SK-N-SH (cell line): ENCODE measurements at regions not wholly inside any gene's neighbourhood (a gene's known extent, or its start where the extent isn't known, plus 50 kb on each side); places are given as distances from the start of the nearest gene placed in this dataset.

Source experiments
- CTCF ChIA-PET: fragments of 300-600, 350-600 bp; formaldehyde crosslinking; extraction: SDS; loops from one replicate; lab custom pipeline; 2021; lab: Yijun Ruan, JAX
- POLR2A ChIA-PET: fragments of 350-600 bp; sonication (Branson Sonifier 250); formaldehyde crosslinking; extraction: SDS; loops from one replicate; lab custom pipeline; 2020; ENCODE audit warnings: antibody characterized with exemption, inconsistent platforms; lab: Yijun Ruan, JAX
- DNase-seq: peaks from one replicate; pipeline ENCODE4 v3.0.0; 2012
- H2AFZ ChIP-seq: fragments of 200-600 bp; sonication (generic); 2 replicates; pipeline ENCODE4 v1.8.1; 2016; ENCODE audit warnings: antibody characterized with exemption, mild to moderate bottlenecking, low read depth
- H3F3A ChIP-seq: fragments of 200-600 bp; sonication (generic); replicated peaks from 2 replicates; pipeline ENCODE3; 2016; ENCODE audit warnings: antibody characterized with exemption, mild to moderate bottlenecking; ENCODE audit not compliant: insufficient read depth
- H3K27ac ChIP-seq, 2 experiments: fragments of 200-500 bp in 1 of 2; fragments of 200-600 bp in 1 of 2; sonication (Bioruptor generic) in 1 of 2; sonication (generic), shearing (Covaris generic) in 1 of 2; 2 replicates each; pipeline versions ENCODE4 v1.5.1 to v1.6.1; 2014 to 2016; ENCODE audit warnings: low read depth in 2 of 2, inconsistent platforms in 1 of 2, low read length in 1 of 2, mild to moderate bottlenecking in 1 of 2, mixed read lengths in 1 of 2
- H3K27me3 ChIP-seq: fragments of 200-600 bp; sonication (generic), shearing (Covaris generic); 2 replicates; pipeline ENCODE4 v1.6.1; 2016; ENCODE audit warnings: mixed run types; ENCODE audit not compliant: insufficient read depth
- H3K36me3 ChIP-seq, 2 experiments: fragments of 200-500 bp in 1 of 2; fragments of 200-600 bp in 1 of 2; sonication (Bioruptor generic) in 1 of 2; sonication (generic) in 1 of 2; replicated peaks in 1 of 2; 2 replicates each; pipeline versions ENCODE3 to v1.5.1; 2014 to 2016; ENCODE audit warnings: low read length in 1 of 2, mild to moderate bottlenecking in 1 of 2; ENCODE audit not compliant: insufficient read depth in 2 of 2, control insufficient read depth in 1 of 2
- H3K4me1 ChIP-seq, 2 experiments: fragments of 200-500 bp in 1 of 2; fragments of 200-600 bp in 1 of 2; sonication (Bioruptor generic) in 1 of 2; sonication (generic), shearing (Covaris generic) in 1 of 2; 2 replicates each; pipeline versions ENCODE4 v1.5.1 to v1.6.1; 2014 to 2016; ENCODE audit warnings: low read depth in 1 of 2, low read length in 1 of 2, mixed run types in 1 of 2; ENCODE audit not compliant: insufficient read depth in 2 of 2, control insufficient read depth in 1 of 2
- H3K4me2 ChIP-seq: fragments of 200-600 bp; sonication (generic), shearing (Covaris generic); 2 replicates; pipeline ENCODE4 v1.6.1; 2017; ENCODE audit warnings: mixed run types
- H3K4me3 ChIP-seq, 2 experiments: fragments of 200-500 bp in 1 of 2; fragments of 200-600 bp in 1 of 2; sonication (Bioruptor generic) in 1 of 2; sonication (generic), shearing (Covaris generic) in 1 of 2; 2 replicates each; pipeline versions ENCODE4 v1.5.1 to v1.8.1; 2014 to 2016; ENCODE audit warnings: low read depth in 2 of 2, inconsistent platforms in 1 of 2, low read length in 1 of 2, mild to moderate bottlenecking in 1 of 2, mixed read lengths in 1 of 2, moderate library complexity in 1 of 2
- H3K79me2 ChIP-seq: fragments of 200-600 bp; sonication (generic); 2 replicates; pipeline ENCODE4 v1.8.1; 2017; ENCODE audit warnings: mild to moderate bottlenecking; ENCODE audit not compliant: insufficient read depth
- H3K9ac ChIP-seq: fragments of 200-600 bp; sonication (generic); 2 replicates; pipeline ENCODE4 v1.6.1; 2017; ENCODE audit warnings: mixed run types
- H3K9me2 ChIP-seq: fragments of 200-600 bp; sonication (generic); 2 replicates; pipeline ENCODE4 v1.6.1; 2017; ENCODE audit warnings: mixed run types
- H3K9me3 ChIP-seq: fragments of 200-600 bp; sonication (generic); 2 replicates; pipeline ENCODE4 v1.6.1; 2017; ENCODE audit warnings: mixed run types, mild to moderate bottlenecking, moderate library complexity
- H4K20me1 ChIP-seq: fragments of 200-600 bp; sonication (generic); 2 replicates; pipeline ENCODE4 v1.6.1; 2017; ENCODE audit warnings: mild to moderate bottlenecking, mixed run types; ENCODE audit not compliant: insufficient read depth
- EP300 ChIP-seq, 2 experiments: IDR thresholded peaks; 2 replicates each; pipeline versions ENCODE4 v1.4.0 to v1.6.1; 2012; ENCODE audit warnings: borderline replicate concordance in 1 of 2, low read depth in 1 of 2, low read length in 1 of 2
- FOSL2 ChIP-seq: IDR thresholded peaks from 2 replicates; pipeline ENCODE4 v1.4.0; 2012; ENCODE audit warnings: low read depth, mild to moderate bottlenecking, moderate library complexity, borderline replicate concordance
- GABPA ChIP-seq: IDR thresholded peaks from 2 replicates; pipeline ENCODE4 v1.4.0; 2012; ENCODE audit warnings: low read depth, mild to moderate bottlenecking
- GATA2 ChIP-seq: sonication (generic); formaldehyde crosslinking; IDR thresholded peaks from 2 replicates; pipeline ENCODE4 v1.5.0; 2020; ENCODE audit warnings: mild to moderate bottlenecking, missing genetic modification reagents
- NFIC ChIP-seq: IDR thresholded peaks from 2 replicates; pipeline ENCODE4 v1.4.0; 2012; ENCODE audit warnings: borderline replicate concordance
- NRF1 ChIP-seq: IDR thresholded peaks from 2 replicates; pipeline ENCODE4 v1.6.1; 2012; ENCODE audit warnings: low read depth, mild to moderate bottlenecking, low read length
- POLR2AphosphoS5 ChIP-seq: IDR thresholded peaks from 2 replicates; pipeline ENCODE4 v1.6.1; 2012; ENCODE audit warnings: low read depth, low read length
- RCOR1 ChIP-seq: fragments of 150-350 bp; IDR thresholded peaks from 2 replicates; pipeline ENCODE4 v1.6.1; 2017; ENCODE audit warnings: antibody characterized with exemption, low read length
- RFX5 ChIP-seq: IDR thresholded peaks from 2 replicates; pipeline ENCODE4 v1.6.1; 2012; ENCODE audit warnings: mild to moderate bottlenecking, improper control_type of control experiment, low read length
- RXRA ChIP-seq: IDR thresholded peaks from 2 replicates; pipeline ENCODE4 v1.4.0; 2012; ENCODE audit warnings: low read depth, mild to moderate bottlenecking, borderline replicate concordance
- SIN3A ChIP-seq: IDR thresholded peaks from 2 replicates; pipeline ENCODE4 v1.6.1; 2012; ENCODE audit warnings: low read depth, mild to moderate bottlenecking, low read length, moderate library complexity, borderline replicate concordance
- TAF1 ChIP-seq: IDR thresholded peaks from 2 replicates; pipeline ENCODE4 v1.6.1; 2012; ENCODE audit warnings: low read depth, mild to moderate bottlenecking, low read length, moderate library complexity, borderline replicate concordance
- TCF12 ChIP-seq: IDR thresholded peaks from 2 replicates; pipeline ENCODE4 v1.4.0; 2012
- TEAD4 ChIP-seq: IDR thresholded peaks from 2 replicates; pipeline ENCODE4 v1.4.0; 2012; ENCODE audit warnings: mild to moderate bottlenecking, borderline replicate concordance; ENCODE audit not compliant: insufficient read depth
- WGBS: methylation state at CpG from one replicate; pipeline ENCODE4 v1.1.6; 2017; ENCODE audit warnings: low lambda C conversion rate; 5-methylcytosine and 5-hydroxymethylcytosine counted together
- TF ChIP-seq, protein P1 (sequence below): IDR thresholded peaks from 2 replicates; pipeline ENCODE4 v1.4.0; 2012; ENCODE audit warnings: low read depth
- TF ChIP-seq, protein P2 (sequence below): fragments of 150-350 bp; IDR thresholded peaks from 2 replicates; pipeline ENCODE4 v1.6.1; 2017; ENCODE audit warnings: antibody characterized with exemption, low read length, low read depth, borderline replicate concordance
- TF ChIP-seq, protein P3 (sequence below): IDR thresholded peaks from 2 replicates; pipeline ENCODE4; 2012
- TF ChIP-seq, protein P4 (sequence below): fragments of 150-350 bp; IDR thresholded peaks from 2 replicates; pipeline ENCODE4 v1.6.1; 2016; ENCODE audit warnings: mild to moderate bottlenecking, low read depth, low read length

DNA sequence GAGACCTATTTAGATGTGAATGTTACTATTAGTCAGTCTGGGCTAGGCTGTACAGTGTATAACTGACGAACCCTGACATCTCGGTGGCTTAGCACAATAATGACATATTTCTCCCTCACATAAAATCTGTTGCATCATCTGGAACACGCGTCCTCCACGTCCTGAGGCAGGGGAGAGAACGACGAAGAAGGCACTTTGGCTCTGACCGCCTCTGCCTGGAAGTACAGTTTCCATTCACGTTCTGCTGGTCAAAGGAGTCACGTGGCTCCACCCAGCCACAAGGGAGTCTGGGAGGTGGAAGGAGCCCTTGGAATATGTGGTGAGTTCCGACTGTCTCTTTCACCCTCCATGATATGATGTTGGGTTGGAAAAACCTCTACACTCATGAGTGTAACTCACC is 55.1 kb upstream of the CD82 start:
- H2AFZ ChIP-seq: no peak overlapping the region
- H3K27ac ChIP-seq: no peak overlapping the region
- H3K27me3 ChIP-seq: no peaks in the 10 kb centered on the region; the same call in 1 of the 2 replicates
- 49% methylated on average over 11 of the region's 11 CpGs for WGBS
- no peaks in the 10 kb centered on the region for H3K36me3 ChIP-seq
- no peaks in the 10 kb centered on the region for H4K20me1 ChIP-seq
- no peaks in the 10 kb centered on the region for H3K79me2 ChIP-seq
- TF ChIP-seq TCF12 (no peak), EP300 (IDR thresholded peaks at IDR 0.05; ENCODE audit: borderline replicate concordance in 1 of 2, low read depth in 1 of 2, low read length in 1 of 2) (no peak), TAF1 (no peak), POLR2AphosphoS5 (no peak), NRF1 (no peak), FOSL2 (no peak), SIN3A (no peak), RXRA (no peak), NFIC (no peak), GABPA (no peak), GATA2 (CRISPR knock-in tag) (no peak), RFX5 (no peak), RCOR1 (no peak), TEAD4 (no peak)
- TF ChIP-seq, protein P1, sequence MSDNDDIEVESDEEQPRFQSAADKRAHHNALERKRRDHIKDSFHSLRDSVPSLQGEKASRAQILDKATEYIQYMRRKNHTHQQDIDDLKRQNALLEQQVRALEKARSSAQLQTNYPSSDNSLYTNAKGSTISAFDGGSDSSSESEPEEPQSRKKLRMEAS: no peak
- TF ChIP-seq, protein P2, sequence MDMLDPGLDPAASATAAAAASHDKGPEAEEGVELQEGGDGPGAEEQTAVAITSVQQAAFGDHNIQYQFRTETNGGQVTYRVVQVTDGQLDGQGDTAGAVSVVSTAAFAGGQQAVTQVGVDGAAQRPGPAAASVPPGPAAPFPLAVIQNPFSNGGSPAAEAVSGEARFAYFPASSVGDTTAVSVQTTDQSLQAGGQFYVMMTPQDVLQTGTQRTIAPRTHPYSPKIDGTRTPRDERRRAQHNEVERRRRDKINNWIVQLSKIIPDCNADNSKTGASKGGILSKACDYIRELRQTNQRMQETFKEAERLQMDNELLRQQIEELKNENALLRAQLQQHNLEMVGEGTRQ: no peak
- TF ChIP-seq, protein P3, sequence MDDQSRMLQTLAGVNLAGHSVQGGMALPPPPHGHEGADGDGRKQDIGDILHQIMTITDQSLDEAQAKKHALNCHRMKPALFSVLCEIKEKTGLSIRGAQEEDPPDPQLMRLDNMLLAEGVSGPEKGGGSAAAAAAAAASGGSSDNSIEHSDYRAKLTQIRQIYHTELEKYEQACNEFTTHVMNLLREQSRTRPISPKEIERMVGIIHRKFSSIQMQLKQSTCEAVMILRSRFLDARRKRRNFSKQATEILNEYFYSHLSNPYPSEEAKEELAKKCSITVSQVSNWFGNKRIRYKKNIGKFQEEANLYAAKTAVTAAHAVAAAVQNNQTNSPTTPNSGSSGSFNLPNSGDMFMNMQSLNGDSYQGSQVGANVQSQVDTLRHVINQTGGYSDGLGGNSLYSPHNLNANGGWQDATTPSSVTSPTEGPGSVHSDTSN: no peak
- TF ChIP-seq, protein P4, sequence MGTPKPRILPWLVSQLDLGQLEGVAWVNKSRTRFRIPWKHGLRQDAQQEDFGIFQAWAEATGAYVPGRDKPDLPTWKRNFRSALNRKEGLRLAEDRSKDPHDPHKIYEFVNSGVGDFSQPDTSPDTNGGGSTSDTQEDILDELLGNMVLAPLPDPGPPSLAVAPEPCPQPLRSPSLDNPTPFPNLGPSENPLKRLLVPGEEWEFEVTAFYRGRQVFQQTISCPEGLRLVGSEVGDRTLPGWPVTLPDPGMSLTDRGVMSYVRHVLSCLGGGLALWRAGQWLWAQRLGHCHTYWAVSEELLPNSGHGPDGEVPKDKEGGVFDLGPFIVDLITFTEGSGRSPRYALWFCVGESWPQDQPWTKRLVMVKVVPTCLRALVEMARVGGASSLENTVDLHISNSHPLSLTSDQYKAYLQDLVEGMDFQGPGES: no peak
- H3K9ac ChIP-seq: no peak overlapping the region
- no peaks in the 10 kb centered on the region for H3K9me3 ChIP-seq
- DNase-seq: no peak
- ChIA-PET CTCF (no interaction called here), POLR2A (no interaction called here)
- H3K4me1 ChIP-seq: no peaks in the 10 kb centered on the region
- no peak overlapping the region for H3K4me3 ChIP-seq
- H3K9me2 ChIP-seq: no peaks in the 10 kb centered on the region
- H3K4me2 ChIP-seq: no peak overlapping the region
- no peaks in the 10 kb centered on the region for H3F3A ChIP-seq
